ENCODE measurements at regions not wholly inside any gene's neighbourhood (a gene's known extent, or its start where the extent isn't known, plus 50 kb on each side); places are given as distances from the start of the nearest gene placed in this dataset.

- Histone ChIP-seq H3K27ac (ENCODE audit: low read depth, low read length) (no peak overlapping the region), H4K20me1 (ENCODE audit: insufficient read depth, low read length) (no peaks in the 10 kb centered on the region), H3K27me3 (ENCODE audit: insufficient read depth, low read length) (no peaks in the 10 kb centered on the region), H3K36me3 (ENCODE audit: insufficient read depth, low read length) (no peaks in the 10 kb centered on the region), H3K4me3 (ENCODE audit: insufficient read depth, low read depth, low read length) (no peak overlapping the region), H3K4me1 (ENCODE audit: insufficient read depth, low read length) (no peaks in the 10 kb centered on the region), H2AFZ (ENCODE audit: low read depth, low read length) (no peak overlapping the region), H3K4me2 (ENCODE audit: low read length) (no peak overlapping the region), H3K9me3 (ENCODE audit: insufficient read depth, low read depth, low read length) (no peaks in the 10 kb centered on the region), H3K79me2 (ENCODE audit: insufficient read depth, low read length) (no peaks in the 10 kb centered on the region), H3K9ac (ENCODE audit: low read length) (no peak overlapping the region)
- TF ChIP-seq EZH2 (IDR thresholded peaks at IDR 0.05; ENCODE audit: insufficient read depth, low read length) (no peak), CTCF (IDR thresholded peaks at IDR 0.05; ENCODE audit: insufficient read depth, low read depth, low read length) (no peak)
- H3K27ac Mint-ChIP-seq (ENCODE audit: unreplicated experiment), result no peak overlapping the region
- FAIRE-seq (no peak), DNase-seq (ENCODE audit: low read depth) (no peak)
- no peaks in the 10 kb centered on the region for H3K36me3 Mint-ChIP-seq (ENCODE audit: low read depth, unreplicated experiment)
- peaks cover 4% of the 10 kb centered on the region for H3K4me1 Mint-ChIP-seq (ENCODE audit: low read depth, unreplicated experiment)
- no peak overlapping the region for H3K4me3 Mint-ChIP-seq (ENCODE audit: unreplicated experiment)
- no peaks in the 10 kb centered on the region for H3K27me3 Mint-ChIP-seq (ENCODE audit: low read depth, unreplicated experiment)
- peaks cover 3% of the 10 kb centered on the region for H3K9me3 Mint-ChIP-seq (ENCODE audit: unreplicated experiment)
These were observed 606.4 kb upstream of the GRM7 start for GRCh38 chr3:6254490-6254889.

- H3K27me3 ChIP-seq (ENCODE audit: insufficient read depth, low read length), result no peaks in the 10 kb centered on the region
- H3K36me3 ChIP-seq (ENCODE audit: insufficient read depth, low read length), result no peaks in the 10 kb centered on the region
- H3K4me3 Mint-ChIP-seq (ENCODE audit: unreplicated experiment), result no peak overlapping the region
- H4K20me1 ChIP-seq (ENCODE audit: insufficient read depth, low read length), result no peaks in the 10 kb centered on the region
- no peak overlapping the region for H3K27ac ChIP-seq (ENCODE audit: low read depth, low read length)
- H3K27ac Mint-ChIP-seq (ENCODE audit: unreplicated experiment), result no peak overlapping the region
- no peak overlapping the region for H3K4me2 ChIP-seq (ENCODE audit: low read length)
- H3K36me3 Mint-ChIP-seq (ENCODE audit: low read depth, unreplicated experiment), result no peaks in the 10 kb centered on the region
- DNase-seq (ENCODE audit: low read depth), result no peak
- peaks cover 3% of the 10 kb centered on the region for H3K9me3 Mint-ChIP-seq (ENCODE audit: unreplicated experiment)
- H3K9ac ChIP-seq (ENCODE audit: low read length), result no peak overlapping the region
- no peaks in the 10 kb centered on the region for H3K9me3 ChIP-seq (ENCODE audit: insufficient read depth, low read depth, low read length)
- H3K79me2 ChIP-seq (ENCODE audit: insufficient read depth, low read length), result no peaks in the 10 kb centered on the region
- H2AFZ ChIP-seq (ENCODE audit: low read depth, low read length), result no peak overlapping the region
- no peak for TF ChIP-seq CTCF (IDR thresholded peaks at IDR 0.05; ENCODE audit: insufficient read depth, low read depth, low read length)
- no peak for TF ChIP-seq EZH2 (IDR thresholded peaks at IDR 0.05; ENCODE audit: insufficient read depth, low read length)
- no peaks in the 10 kb centered on the region for H3K4me1 ChIP-seq (ENCODE audit: insufficient read depth, low read length)
- H3K4me3 ChIP-seq (ENCODE audit: insufficient read depth, low read depth, low read length), result no peak overlapping the region
- peaks cover 4% of the 10 kb centered on the region for H3K4me1 Mint-ChIP-seq (ENCODE audit: low read depth, unreplicated experiment)
- H3K27me3 Mint-ChIP-seq (ENCODE audit: low read depth, unreplicated experiment), result no peaks in the 10 kb centered on the region
- FAIRE-seq, result no peak
These were observed 605.7 kb upstream of the GRM7 start for GRCh38 chr3:6255229-6255628.

- Histone ChIP-seq H3K9ac (ENCODE audit: low read length) (no peak overlapping the region), H3K36me3 (ENCODE audit: insufficient read depth, low read length) (no peaks in the 10 kb centered on the region), H3K9me3 (ENCODE audit: insufficient read depth, low read depth, low read length) (no peaks in the 10 kb centered on the region), H4K20me1 (ENCODE audit: insufficient read depth, low read length) (no peaks in the 10 kb centered on the region), H3K79me2 (ENCODE audit: insufficient read depth, low read length) (no peaks in the 10 kb centered on the region), H3K4me1 (ENCODE audit: insufficient read depth, low read length) (no peaks in the 10 kb centered on the region), H2AFZ (ENCODE audit: low read depth, low read length) (no peak overlapping the region), H3K4me2 (ENCODE audit: low read length) (no peak overlapping the region), H3K4me3 (ENCODE audit: insufficient read depth, low read depth, low read length) (no peak overlapping the region), H3K27me3 (ENCODE audit: insufficient read depth, low read length) (no peaks in the 10 kb centered on the region), H3K27ac (ENCODE audit: low read depth, low read length) (no peak overlapping the region)
- Mint-ChIP-seq H3K27me3 (ENCODE audit: low read depth, unreplicated experiment) (no peaks in the 10 kb centered on the region), H3K36me3 (ENCODE audit: low read depth, unreplicated experiment) (no peaks in the 10 kb centered on the region), H3K4me1 (ENCODE audit: low read depth, unreplicated experiment) (no peaks in the 10 kb centered on the region), H3K4me3 (ENCODE audit: unreplicated experiment) (no peak overlapping the region), H3K9me3 (ENCODE audit: unreplicated experiment) (no peaks in the 10 kb centered on the region), H3K27ac (ENCODE audit: unreplicated experiment) (no peak overlapping the region)
- no peak for FAIRE-seq
- no peak for DNase-seq (ENCODE audit: low read depth)
- TF ChIP-seq EZH2 (IDR thresholded peaks at IDR 0.05; ENCODE audit: insufficient read depth, low read length) (no peak), CTCF (IDR thresholded peaks at IDR 0.05; ENCODE audit: insufficient read depth, low read depth, low read length) (no peak)
These were observed 600.2 kb upstream of the GRM7 start for GRCh38 chr3:6260551-6261191.
